Upper lobe of right lung (tissue), 1 donor: ENCODE measurements at regions not wholly inside any gene's neighbourhood (a gene's known extent, or its start where the extent isn't known, plus 50 kb on each side); places are given as distances from the start of the nearest gene placed in this dataset.
"Not testable (repeated sequence)": the region's sequence is repeated elsewhere in the genome, so short reads cannot be mapped to it uniquely, and the experiment has no call there.

Experiments
- ATAC-seq: fragments of 200-7000 bp; cut with Tn5 transposase; one replicate; pipeline ENCODE4 v1.9.1; 2020; ENCODE audit warnings: mild to moderate bottlenecking, moderate library complexity
- DNase-seq: peaks from one replicate; pipeline ENCODE4 v3.0.0-alpha.2; 2020
- H3K27ac ChIP-seq: fragments of 200-600 bp; one replicate; pipeline ENCODE4 v1.8.0; 2022
- H3K27me3 ChIP-seq: fragments of 200-600 bp; one replicate; pipeline ENCODE4 v1.8.0; 2022; ENCODE audit warnings: mild to moderate bottlenecking
- H3K36me3 ChIP-seq: fragments of 200-600 bp; one replicate; pipeline ENCODE4 v1.8.0; 2022
- H3K4me1 ChIP-seq: fragments of 200-600 bp; one replicate; pipeline ENCODE4 v1.8.0; 2022
- H3K4me3 ChIP-seq: fragments of 200-600 bp; one replicate; pipeline ENCODE4 v1.8.0; 2022; ENCODE audit warnings: mild to moderate bottlenecking
- H3K9me3 ChIP-seq: fragments of 200-600 bp; one replicate; pipeline ENCODE4 v1.8.0; 2022
- CTCF ChIP-seq: fragments of 200-600 bp; IDR thresholded peaks from one replicate; pipeline ENCODE4 v1.8.0; 2022; ENCODE audit warnings: antibody characterized with exemption
- intact Hi-C: fragments of 100-400 bp; cut with DNase I; formaldehyde crosslinking; loops from one replicate; pipeline ENCODE4 v1.11.0; 2022
- donor health status: DM: no; HTN: yes; CAD: no; lungs with severe emphysema.

GRCh38 chr16:60771138-60771537 lies 1265.1 kb downstream of the CDH8 start:
- Histone ChIP-seq H3K27ac (no peak overlapping the region), H3K4me3 (no peak overlapping the region), H3K9me3 (peaks cover 8% of the 10 kb centered on the region), H3K27me3 (no peaks in the 10 kb centered on the region), H3K4me1 (no peaks in the 10 kb centered on the region), H3K36me3 (no peaks in the 10 kb centered on the region)
- DNase-seq (no peak), ATAC-seq (no peak)
- no peak for TF ChIP-seq CTCF
- intact Hi-C loops, result no loop called here

- H3K4me1 ChIP-seq, intact Hi-C loops, H3K27me3 ChIP-seq, H3K27ac ChIP-seq, H3K4me3 ChIP-seq, H3K9me3 ChIP-seq, DNase-seq, ATAC-seq, H3K36me3 ChIP-seq: not testable (repeated sequence)
These were observed 1265.9 kb downstream of the CDH8 start for GRCh38 chr16:60770384-60770783.

GRCh38 chr16:60763869-60764268 lies 1272.4 kb downstream of the CDH8 start:
- TF ChIP-seq CTCF, result no peak
- ATAC-seq (no peak), DNase-seq (no peak)
- no peaks in the 10 kb centered on the region for H3K4me1 ChIP-seq
- no peak overlapping the region for H3K27ac ChIP-seq
- no peaks in the 10 kb centered on the region for H3K9me3 ChIP-seq
- no peaks in the 10 kb centered on the region for H3K36me3 ChIP-seq
- intact Hi-C loops, result no loop called here
- H3K27me3 ChIP-seq, result no peaks in the 10 kb centered on the region
- no peak overlapping the region for H3K4me3 ChIP-seq

- ATAC-seq, result no peak
- Histone ChIP-seq H3K36me3 (no peaks in the 10 kb centered on the region), H3K4me3 (no peak overlapping the region), H3K27ac (no peak overlapping the region), H3K9me3 (no peaks in the 10 kb centered on the region), H3K4me1 (no peaks in the 10 kb centered on the region), H3K27me3 (no peaks in the 10 kb centered on the region)
- no peak for DNase-seq
- intact Hi-C loops, result no loop called here
- TF ChIP-seq CTCF, result no peak
These were observed 1280.3 kb downstream of the CDH8 start for GRCh38 chr16:60755907-60756306.

GRCh38 chr16:60748366-60748765 lies 1287.9 kb downstream of the CDH8 start:
- DNase-seq (no peak), ATAC-seq (no peak)
- H3K27ac ChIP-seq, result no peak overlapping the region
- no peaks in the 10 kb centered on the region for H3K4me1 ChIP-seq
- no peaks in the 10 kb centered on the region for H3K36me3 ChIP-seq
- TF ChIP-seq CTCF, result no peak
- H3K27me3 ChIP-seq, result no peaks in the 10 kb centered on the region
- no peaks in the 10 kb centered on the region for H3K9me3 ChIP-seq
- no peak overlapping the region for H3K4me3 ChIP-seq
- intact Hi-C loops, result no loop called here

- Histone ChIP-seq H3K9me3 (no peaks in the 10 kb centered on the region), H3K27ac (no peak overlapping the region), H3K4me1 (no peaks in the 10 kb centered on the region), H3K36me3 (no peaks in the 10 kb centered on the region), H3K27me3 (no peaks in the 10 kb centered on the region), H3K4me3 (no peak overlapping the region)
- intact Hi-C loops, result no loop called here
- no peak for TF ChIP-seq CTCF
- DNase-seq (no peak), ATAC-seq (no peak)
These were observed 1292.0 kb downstream of the CDH8 start for GRCh38 chr16:60744198-60744597.
